A204.1 (cell line): ENCODE measurements at regions not wholly inside any gene's neighbourhood (a gene's known extent, or its start where the extent isn't known, plus 50 kb on each side); places are given as distances from the start of the nearest gene placed in this dataset.
"Not testable (repeated sequence)": the region's sequence is repeated elsewhere in the genome, so short reads cannot be mapped to it uniquely, and the experiment has no call there.

Source experiments
- FAIRE-seq: peaks from 2 replicates; lab custom pipeline; 2012; peaks lifted over from hg19 to GRCh38; lab: Jason Lieb, UNC

GRCh38 chr5:159595561-159595960 is 265.3 kb upstream of the IL12B start:
- FAIRE-seq = not testable (repeated sequence)

- no peak for FAIRE-seq
These were observed 270.9 kb upstream of the IL12B start for GRCh38 chr5:159601216-159601615.

GRCh38 chr5:159602434-159602833 is 272.1 kb upstream of the IL12B start:
- no peak for FAIRE-seq

GRCh38 chr5:159605585-159605984 is 275.3 kb upstream of the IL12B start:
- no peak for FAIRE-seq

GRCh38 chr5:159609359-159609758 is 279.1 kb upstream of the IL12B start:
- FAIRE-seq = no peak

- FAIRE-seq = no peak
These were observed 280.8 kb upstream of the IL12B start for GRCh38 chr5:159610966-159611579.

GRCh38 chr5:159616952-159617351 is 286.7 kb upstream of the IL12B start:
- no peak for FAIRE-seq

- FAIRE-seq = no peak
These were observed 289.5 kb upstream of the IL12B start for GRCh38 chr5:159619826-159620225.

GRCh38 chr5:159620853-159621540 is 290.7 kb upstream of the IL12B start:
- FAIRE-seq = no peak

GRCh38 chr5:159628703-159629102 is 287.6 kb upstream of the ADRA1B start:
- FAIRE-seq = no peak

- FAIRE-seq = no peak
These were observed 287.1 kb upstream of the ADRA1B start for GRCh38 chr5:159629158-159629557.

- no peak for FAIRE-seq
These were observed 285.7 kb upstream of the ADRA1B start for GRCh38 chr5:159630545-159630944.

- FAIRE-seq = no peak
These were observed 285.3 kb upstream of the ADRA1B start for GRCh38 chr5:159631001-159631400.

- no peak for FAIRE-seq
These were observed 283.4 kb upstream of the ADRA1B start for GRCh38 chr5:159632866-159633265.

- FAIRE-seq = no peak
These were observed 277.8 kb upstream of the ADRA1B start for GRCh38 chr5:159638481-159638880.

- FAIRE-seq = no peak
These were observed 277.2 kb upstream of the ADRA1B start for GRCh38 chr5:159638954-159639559.

- no peak for FAIRE-seq
These were observed 276.7 kb upstream of the ADRA1B start for GRCh38 chr5:159639590-159639989.

- no peak for FAIRE-seq
These were observed 275.8 kb upstream of the ADRA1B start for GRCh38 chr5:159640446-159640845.

- no peak for FAIRE-seq
These were observed 275.4 kb upstream of the ADRA1B start for GRCh38 chr5:159640921-159641320.

- FAIRE-seq = no peak
These were observed 274.8 kb upstream of the ADRA1B start for GRCh38 chr5:159641371-159642039.

- no peak for FAIRE-seq
These were observed 273.9 kb upstream of the ADRA1B start for GRCh38 chr5:159642379-159642778.

- no peak for FAIRE-seq
These were observed 272.2 kb upstream of the ADRA1B start for GRCh38 chr5:159644053-159644452.

GRCh38 chr5:159645179-159645846 is 271.0 kb upstream of the ADRA1B start:
- no peak for FAIRE-seq
